Coronary artery (tissue), 2 donors: ENCODE measurements at regions not wholly inside any gene's neighbourhood (a gene's known extent, or its start where the extent isn't known, plus 50 kb on each side); places are given as distances from the start of the nearest gene placed in this dataset.

Experiments
- DNase-seq: peaks from one replicate; pipeline ENCODE4 v3.0.0-alpha.2; 2017; ENCODE audit warnings: low spot score
- H3K27ac ChIP-seq, 2 donors: fragments of 200-600 bp; sonication (generic); one replicate each; pipeline ENCODE4 v1.5.1; 2016 to 2019
- H3K4me3 ChIP-seq: fragments of 200-600 bp; sonication (generic); 2 replicates; pipeline ENCODE4 v1.5.1; 2016; ENCODE audit warnings: mild to moderate bottlenecking, moderate library complexity
- CTCF ChIP-seq: fragments of 200-600 bp; sonication (generic); IDR thresholded peaks from one replicate; pipeline ENCODE4 v1.5.1; 2019; ENCODE audit warnings: antibody characterized with exemption

DNA sequence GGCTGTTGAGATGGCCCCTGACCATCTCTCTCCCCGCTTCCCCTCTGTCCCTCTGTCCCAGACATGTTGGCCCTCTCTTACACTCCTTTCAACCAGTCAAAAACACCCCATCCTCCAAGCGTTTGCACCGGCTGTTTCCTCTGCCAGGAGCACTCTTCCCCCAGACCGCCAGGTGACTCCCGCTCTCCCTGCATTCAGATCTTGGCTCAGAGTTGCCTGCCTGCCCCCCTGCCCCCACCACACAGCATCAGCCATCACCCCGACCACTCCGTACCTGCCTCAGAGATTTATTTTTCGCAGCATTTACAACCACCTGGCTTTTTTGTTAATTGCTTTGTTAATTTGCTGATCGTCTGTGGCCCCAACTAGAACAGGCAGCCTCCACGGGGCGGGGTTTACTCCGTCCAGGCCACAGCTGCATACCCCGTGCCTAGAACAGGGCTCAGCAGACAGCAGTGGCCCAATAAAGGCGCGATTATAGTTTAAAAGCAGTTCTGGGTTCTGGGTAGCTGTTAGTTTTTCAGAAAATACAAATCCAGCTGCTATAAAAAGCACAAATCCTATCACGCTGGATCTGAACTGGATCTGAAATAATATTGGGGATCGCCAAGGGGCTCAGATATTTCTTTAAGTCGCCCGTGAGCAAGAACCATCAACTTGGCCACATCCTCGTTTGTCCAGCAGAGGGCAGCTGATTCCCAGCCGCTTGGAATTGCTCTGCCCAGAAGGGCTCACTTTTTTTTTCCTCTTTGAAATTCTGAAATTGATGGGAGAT is 173.6 kb downstream of the IRF8 start:
- no peak overlapping the region for H3K27ac ChIP-seq
- peak; percentile 66 for TF ChIP-seq CTCF

DNA sequence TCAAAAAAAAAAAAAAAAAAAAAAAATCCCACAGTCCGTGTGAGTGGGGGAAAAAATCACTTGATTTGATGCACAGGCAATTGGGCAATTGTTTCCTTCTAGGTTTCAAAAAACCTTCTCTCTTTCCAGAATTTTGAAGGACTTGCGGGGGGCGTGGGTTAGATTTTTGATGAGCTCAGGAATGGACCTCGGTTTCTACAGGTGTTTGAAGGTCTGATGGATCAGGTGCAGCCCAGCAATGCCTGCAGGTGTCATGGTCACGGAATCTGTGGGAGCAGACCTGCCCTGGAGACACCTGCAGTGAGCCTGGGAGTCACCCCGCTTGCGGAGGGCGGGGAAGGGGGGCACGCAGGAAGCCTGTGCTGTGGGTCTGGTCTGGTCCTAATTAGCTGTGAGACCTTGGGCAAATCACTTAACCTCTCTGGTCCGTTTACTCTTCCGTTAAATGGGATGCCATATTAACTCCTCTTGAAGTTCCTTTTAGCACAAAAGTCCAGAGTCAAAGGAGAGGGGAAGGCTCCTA is 174.2 kb downstream of the IRF8 start:
- Histone ChIP-seq H3K4me3 (no peak overlapping the region), H3K27ac (no peak overlapping the region)
- no peak for DNase-seq
- peak; percentile 15 for TF ChIP-seq CTCF

More for the DNA sequence above, 173.6 kb downstream of the IRF8 start:
- DNase-seq = no peak
- no peak overlapping the region for H3K4me3 ChIP-seq

- H3K4me3 ChIP-seq = no peak overlapping the region
- no peak for DNase-seq
- no peak for TF ChIP-seq CTCF
- no peak overlapping the region for H3K27ac ChIP-seq
These were observed 175.0 kb downstream of the IRF8 start for GRCh38 chr16:86073763-86074493.

DNA sequence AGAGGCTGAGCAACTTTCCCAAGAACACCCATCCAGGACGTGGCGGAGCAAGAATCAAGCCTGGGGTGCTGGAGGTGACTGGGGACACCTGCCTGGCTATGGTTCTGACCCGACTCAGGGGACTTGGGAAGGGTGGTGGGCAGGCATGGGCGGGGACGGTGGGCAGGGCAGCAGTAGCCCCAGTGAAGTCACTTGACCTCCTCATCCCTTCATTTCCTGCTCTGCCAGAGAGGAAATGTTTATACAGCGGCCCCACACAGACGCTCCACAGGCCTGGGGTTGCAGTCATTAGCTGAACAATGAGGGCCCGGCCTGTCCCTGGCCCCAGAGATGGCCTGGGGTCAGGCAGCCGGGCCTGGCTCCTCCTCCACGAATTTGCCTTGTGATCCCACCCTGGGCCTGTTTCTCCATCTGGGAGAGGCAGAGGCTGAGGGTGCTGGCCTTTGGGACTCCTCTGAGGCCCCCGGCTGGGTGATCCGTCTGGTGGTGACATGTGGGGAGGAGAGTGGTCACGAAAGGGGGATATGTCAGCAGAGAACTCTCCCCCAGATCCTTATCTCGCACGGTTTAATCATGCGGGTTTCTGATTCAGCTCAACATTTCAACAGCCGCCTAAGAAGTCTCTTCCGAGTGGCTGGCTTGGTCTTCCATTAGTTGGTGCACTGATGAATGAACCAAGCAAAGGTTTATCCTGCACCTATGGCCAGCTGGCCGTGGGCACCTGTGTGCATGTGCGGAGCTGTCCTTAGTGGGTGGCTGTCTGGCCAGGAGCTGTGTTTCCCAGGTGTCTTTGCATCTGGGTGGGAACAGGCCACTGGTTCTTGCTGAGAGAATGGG is 175.9 kb downstream of the IRF8 start:
- DNase-seq = no peak
- Histone ChIP-seq H3K4me3 (no peak overlapping the region), H3K27ac (no peak overlapping the region)
- no peak for TF ChIP-seq CTCF

- DNase-seq = no peak
- TF ChIP-seq CTCF = no peak
- Histone ChIP-seq H3K27ac (no peak overlapping the region), H3K4me3 (no peak overlapping the region)
These were observed 176.5 kb downstream of the IRF8 start for GRCh38 chr16:86075488-86075785.

DNA sequence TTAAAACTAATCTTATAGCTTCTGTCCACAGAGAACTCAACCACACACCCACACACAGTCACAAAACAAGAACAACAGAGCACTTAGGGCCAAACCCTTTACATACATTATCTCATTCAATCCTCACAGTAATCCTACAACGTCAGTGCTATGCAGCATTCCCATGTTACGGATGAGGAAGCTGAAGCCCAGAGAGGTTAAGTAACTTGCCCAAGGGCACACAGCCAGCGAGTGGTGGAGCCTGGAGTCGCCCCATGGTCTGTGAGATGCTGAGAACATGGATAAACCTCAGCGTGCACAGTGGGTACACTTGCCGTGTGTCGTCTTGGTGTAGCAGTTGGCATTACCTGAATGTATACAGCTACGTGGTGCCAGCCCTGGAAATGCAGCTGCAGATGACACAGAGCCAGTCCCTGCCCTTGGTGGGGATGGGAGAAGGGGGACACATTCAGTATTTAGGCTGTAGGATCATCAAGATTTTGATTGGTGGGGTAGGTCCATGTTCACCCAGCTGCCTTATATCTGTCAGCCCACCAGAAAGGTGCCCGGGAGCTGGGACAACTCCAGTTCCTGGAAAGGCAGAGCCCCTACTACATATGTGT is 177.0 kb downstream of the IRF8 start:
- DNase-seq = no peak
- TF ChIP-seq CTCF = no peak
- Histone ChIP-seq H3K27ac (no peak overlapping the region), H3K4me3 (no peak overlapping the region)
